ENCODE measurements at regions not wholly inside any gene's neighbourhood (a gene's known extent, or its start where the extent isn't known, plus 50 kb on each side); places are given as distances from the start of the nearest gene placed in this dataset.
"Not testable (repeated sequence)": the region's sequence is repeated elsewhere in the genome, so short reads cannot be mapped to it uniquely, and the experiment has no call there.

GRCh38 chr13:54226876-54227275 lies 1198.3 kb downstream of the OLFM4 start:
- no peak for DNase-seq (ENCODE audit: low read depth)
- no peak for TF ChIP-seq CTCF (IDR thresholded peaks at IDR 0.05; ENCODE audit: low read depth, low read length, missing control alignments)

GRCh38 chr13:54232700-54233099 lies 1204.1 kb downstream of the OLFM4 start:
- no peak for TF ChIP-seq CTCF (IDR thresholded peaks at IDR 0.05; ENCODE audit: low read depth, low read length, missing control alignments)
- H3K4me3 ChIP-seq (ENCODE audit: low read depth, low read length) = no peak overlapping the region
- DNase-seq (ENCODE audit: low read depth) = no peak

More at GRCh38 chr13:54226876-54227275, 1198.3 kb downstream of the OLFM4 start:
- no peak overlapping the region for H3K4me3 ChIP-seq (ENCODE audit: low read depth, low read length)

GRCh38 chr13:54234607-54235006 lies 1206.0 kb downstream of the OLFM4 start:
- DNase-seq (ENCODE audit: low read depth) = no peak
- TF ChIP-seq CTCF (IDR thresholded peaks at IDR 0.05; ENCODE audit: low read depth, low read length, missing control alignments) = no peak
- no peak overlapping the region for H3K4me3 ChIP-seq (ENCODE audit: low read depth, low read length)

- DNase-seq (ENCODE audit: low read depth) = no peak
- TF ChIP-seq CTCF (IDR thresholded peaks at IDR 0.05; ENCODE audit: low read depth, low read length, missing control alignments) = no peak
- H3K4me3 ChIP-seq (ENCODE audit: low read depth, low read length) = no peak overlapping the region
Measured at GRCh38 chr13:54241719-54242118, 1213.1 kb downstream of the OLFM4 start.

- TF ChIP-seq CTCF (IDR thresholded peaks at IDR 0.05; ENCODE audit: low read depth, low read length, missing control alignments) = no peak
- no peak overlapping the region for H3K4me3 ChIP-seq (ENCODE audit: low read depth, low read length)
- no peak for DNase-seq (ENCODE audit: low read depth)
Measured at GRCh38 chr13:54248306-54248705, 1219.7 kb downstream of the OLFM4 start.

- no peak overlapping the region for H3K4me3 ChIP-seq (ENCODE audit: low read depth, low read length)
- TF ChIP-seq CTCF (IDR thresholded peaks at IDR 0.05; ENCODE audit: low read depth, low read length, missing control alignments) = no peak
- DNase-seq (ENCODE audit: low read depth) = no peak
Measured at GRCh38 chr13:54261856-54262255, 1233.2 kb downstream of the OLFM4 start.

GRCh38 chr13:54263868-54264267 lies 1235.3 kb downstream of the OLFM4 start:
- no peak overlapping the region for H3K4me3 ChIP-seq (ENCODE audit: low read depth, low read length)
- TF ChIP-seq CTCF (IDR thresholded peaks at IDR 0.05; ENCODE audit: low read depth, low read length, missing control alignments) = no peak
- no peak for DNase-seq (ENCODE audit: low read depth)

- DNase-seq (ENCODE audit: low read depth); H3K4me3 ChIP-seq (ENCODE audit: low read depth, low read length): not testable (repeated sequence)
Measured at GRCh38 chr13:54267253-54267668, 1238.6 kb downstream of the OLFM4 start.

GRCh38 chr13:54268013-54268695 lies 1239.5 kb downstream of the OLFM4 start:
- H3K4me3 ChIP-seq (ENCODE audit: low read depth, low read length); DNase-seq (ENCODE audit: low read depth): not testable (repeated sequence)
